K562 (cell line): ENCODE measurements at regions not wholly inside any gene's neighbourhood (a gene's known extent, or its start where the extent isn't known, plus 50 kb on each side); places are given as distances from the start of the nearest gene placed in this dataset.

Source experiments
- ATAC-seq: fragments of 200-7000 bp; cut with Tn5 transposase; 3 replicates; pipeline ENCODE4 v1.9.1; 2020; ENCODE audit warnings: moderate library complexity
- BruUV-seq: library from RNA; stranded (reverse); fragments of 400-500 nt; replicated peaks from 2 replicates; lab custom pipeline; 2021; lab: Mats Ljungman, UMichigan
- CTCF ChIA-PET: fragments of 300-600 bp; formaldehyde crosslinking; extraction: SDS; loops from one replicate; lab custom pipeline; 2021; ENCODE audit warnings: low intra/inter-chr PET ratio; lab: Yijun Ruan, JAX
- POLR2A ChIA-PET: fragments of 300-600, 350-650 bp; sonication (Branson Sonifier 250); formaldehyde crosslinking; extraction: SDS; loops from one replicate; lab custom pipeline; 2021; ENCODE audit warnings: antibody characterized with exemption, inconsistent platforms; lab: Yijun Ruan, JAX
- DNase-seq, 4 experiments: peaks; one replicate each; pipeline versions ENCODE4 v3.0.0 to v3.0.0-alpha.2; 2011 to 2018; ENCODE audit warnings: low spot score in 3 of 4, mixed read lengths in 3 of 4; ENCODE audit errors: extremely low read depth in 1 of 4
- FAIRE-seq: peaks from 2 replicates; lab custom pipeline; 2011; peaks lifted over from hg19 to GRCh38; lab: Jason Lieb, UNC
- H2AFZ ChIP-seq: 2 replicates; pipeline ENCODE4 v1.6.0; 2011; ENCODE audit warnings: low read depth, low read length, control low read depth, inconsistent platforms
- H3K27ac ChIP-seq: fragments of 200-600 bp; 3 replicates; pipeline ENCODE4 v1.8.0; 2011; ENCODE audit warnings: low read depth, mild to moderate bottlenecking, control low read depth, inconsistent platforms, low read length, moderate library complexity, mixed read lengths; ENCODE audit errors: extremely low read depth
- H3K27me3 ChIP-seq, 2 experiments: fragments of 300-600 bp in 1 of 2; 2 replicates in 1 of 2; 3 replicates in 1 of 2; pipeline versions ENCODE4 v1.6.0 to v1.8.0; 2011; ENCODE audit warnings: inconsistent platforms in 2 of 2, low read length in 2 of 2, mild to moderate bottlenecking in 1 of 2, mixed read lengths in 1 of 2, moderate library complexity in 1 of 2; ENCODE audit not compliant: control insufficient read depth in 2 of 2, insufficient read depth in 2 of 2
- H3K36me3 ChIP-seq: fragments of 300-600 bp; 3 replicates; pipeline ENCODE4 v1.8.0; 2011; ENCODE audit warnings: mild to moderate bottlenecking, low read length, inconsistent platforms; ENCODE audit not compliant: control insufficient read depth, insufficient read depth
- H3K4me1 ChIP-seq, 2 experiments: fragments of 200-600 bp in 1 of 2; replicated peaks in 1 of 2; 2 replicates in 1 of 2; 3 replicates in 1 of 2; pipeline versions ENCODE4 v1.5.1 to v1.8.0; 2011; ENCODE audit warnings: inconsistent platforms in 2 of 2, low read length in 2 of 2, mild to moderate bottlenecking in 1 of 2, mixed read lengths in 1 of 2, moderate library complexity in 1 of 2; ENCODE audit not compliant: control insufficient read depth in 2 of 2, insufficient read depth in 2 of 2
- H3K4me2 ChIP-seq: 2 replicates; pipeline ENCODE4 v1.6.1; 2011; ENCODE audit warnings: low read length, control low read depth, inconsistent platforms, mixed read lengths; ENCODE audit not compliant: insufficient read depth
- H3K4me3 ChIP-seq: fragments of 200-600 bp; sonication (generic), shearing (Covaris generic); 2 replicates; pipeline ENCODE4 v1.5.1; 2016; ENCODE audit warnings: control low read depth, inconsistent platforms
- H3K79me2 ChIP-seq: fragments of 200-600 bp; 3 replicates; pipeline ENCODE4 v1.8.0; 2011; ENCODE audit warnings: low read length, inconsistent platforms; ENCODE audit not compliant: control insufficient read depth, insufficient read depth
- H3K9ac ChIP-seq, 2 experiments: 2 replicates each; pipeline versions ENCODE4 v1.6.0 to v1.6.1; 2011; ENCODE audit warnings: low read depth in 2 of 2, low read length in 2 of 2, control low read depth in 1 of 2, inconsistent platforms in 1 of 2, mild to moderate bottlenecking in 1 of 2, mixed read lengths in 1 of 2; ENCODE audit not compliant: insufficient read depth in 1 of 2
- H3K9me1 ChIP-seq: one replicate; pipeline ENCODE4 v1.6.0; 2011; ENCODE audit warnings: inconsistent platforms, mild to moderate bottlenecking, low read length, moderate library complexity; ENCODE audit not compliant: control insufficient read depth, insufficient read depth
- H3K9me3 ChIP-seq: replicated peaks from 2 replicates; pipeline ENCODE4 v1.5.1; 2011; ENCODE audit warnings: low read depth, low read length, inconsistent platforms; ENCODE audit not compliant: control insufficient read depth, insufficient read depth
- H4K20me1 ChIP-seq: replicated peaks from 2 replicates; pipeline ENCODE4 v1.6.1; 2011; ENCODE audit warnings: low read length, inconsistent platforms, mixed read lengths; ENCODE audit not compliant: control insufficient read depth, insufficient read depth
- BRD9 ChIP-seq: fragments of 450-650 bp; IDR thresholded peaks from 2 replicates; pipeline ENCODE4 v1.6.1; 2018; ENCODE audit warnings: low read depth; ENCODE audit not compliant: partially characterized antibody
- CSDE1 ChIP-seq, 2 experiments: fragments of 450-650 bp; IDR thresholded peaks; 2 replicates each; pipeline ENCODE4 v1.6.1; 2016; ENCODE audit warnings: mild to moderate bottlenecking in 1 of 2
- NFXL1 ChIP-seq: fragments of 450-650 bp; formaldehyde crosslinking; IDR thresholded peaks from 2 replicates; pipeline ENCODE4 v1.4.0; 2021; ENCODE audit warnings: mild to moderate bottlenecking
- PREB ChIP-seq: sonication (generic); formaldehyde crosslinking; IDR thresholded peaks from 2 replicates; pipeline ENCODE4 v1.8.1; 2023; ENCODE audit warnings: mild to moderate bottlenecking, missing genetic modification reagents
- RBFOX2 ChIP-seq: fragments of 200-400 bp; formaldehyde crosslinking; IDR thresholded peaks from 2 replicates; pipeline ENCODE4 v1.6.1; 2017; ENCODE audit warnings: low read depth, mild to moderate bottlenecking, low read length, moderate library complexity
- SMARCA5 ChIP-seq: fragments of 450-650 bp; IDR thresholded peaks from 2 replicates; pipeline ENCODE4 v1.6.1; 2016
- TEAD2 ChIP-seq: fragments of 450-650 bp; IDR thresholded peaks from 2 replicates; pipeline ENCODE4 v1.6.1; 2016; ENCODE audit warnings: missing genetic modification characterization, control low read depth, missing compliant biosample characterization
- TFAM ChIP-seq: fragments of 250-450 bp; sonication (Bioruptor Pico); conservative IDR thresholded peaks from 2 replicates; pipeline ENCODE4 v1.5.0; 2021; ENCODE audit warnings: mild to moderate bottlenecking, moderate library complexity
- ZBTB8A ChIP-seq: fragments of 450-650 bp; IDR thresholded peaks from 2 replicates; pipeline ENCODE4 v1.6.1; 2018; ENCODE audit warnings: mild to moderate bottlenecking, moderate library complexity; ENCODE audit not compliant: partially characterized antibody
- WGBS: fragments of 100-300 bp; shearing (Covaris generic); methylation state at CpG from one replicate; pipeline ENCODE4 v1.1.6; 2016; ENCODE audit warnings: low coverage, mixed read lengths; ENCODE audit not compliant: insufficient coverage; ENCODE audit errors: missing lambda C conversion rate; 5-methylcytosine and 5-hydroxymethylcytosine counted together
- in situ Hi-C: fragments of 300-500 bp; cut with MboI; formaldehyde crosslinking; loops from 4 replicates; pipeline ENCODE4 v1.15.0; 2018; ENCODE audit warnings: inconsistent platforms, mixed read lengths
- intact Hi-C: fragments of 100-400 bp; cut with micrococcal nuclease; formaldehyde crosslinking; loops from 2 replicates; pipeline ENCODE4 v1.14.2; 2022

- DNase-seq (no peak), FAIRE-seq (no peak), ATAC-seq (no peak)
- no TSS peak for BruUV-seq
- H4K20me1 ChIP-seq, result no peaks in the 10 kb centered on the region
- H3K4me2 ChIP-seq, result no peak overlapping the region
- H3K4me3 ChIP-seq, result no peak overlapping the region
- no peaks in the 10 kb centered on the region for H3K4me1 ChIP-seq
- H2AFZ ChIP-seq, result no peak overlapping the region
- H3K27ac ChIP-seq, result no peak overlapping the region
- no peaks in the 10 kb centered on the region for H3K27me3 ChIP-seq
- no peaks in the 10 kb centered on the region; the same call in 2 of the 3 replicates for H3K79me2 ChIP-seq
- no peak overlapping the region for H3K9ac ChIP-seq
- ChIA-PET POLR2A (interaction anchor here (0.6 kb wide), 1 partner anchor 65 kb away, joined by 3 read pairs; no protein-coding TSS in a partner anchor), CTCF (no interaction called here)
- in situ Hi-C loops, result no loop called here
- 33% methylated on average over 1 of the region's 1 CpG for WGBS
- H3K36me3 ChIP-seq, result no peaks in the 10 kb centered on the region
- H3K9me1 ChIP-seq, result no peaks in the 10 kb centered on the region
- no peaks in the 10 kb centered on the region for H3K9me3 ChIP-seq
- no peak for TF ChIP-seq TEAD2
- TF ChIP-seq CSDE1 (IDR thresholded peaks at IDR 0.05), result no peak
- TF ChIP-seq ZBTB8A, result no peak
- TF ChIP-seq NFXL1 (CRISPR knock-in tag), result no peak
- TF ChIP-seq RBFOX2, result no peak
- no peak for TF ChIP-seq TFAM (CRISPR knock-in tag)
- no peak for TF ChIP-seq SMARCA5
- no peak for TF ChIP-seq PREB (CRISPR knock-in tag)
- no peak for TF ChIP-seq BRD9
- TF ChIP-seq, all 486 proteins: peak for 0
- intact Hi-C loops, result no loop called here
Observed at GRCh38 chrX:51824061-51824460, 69.4 kb upstream of the MAGED1 start.
